Esophagus muscularis mucosa (tissue), 4 donors: ENCODE measurements at regions not wholly inside any gene's neighbourhood (a gene's known extent, or its start where the extent isn't known, plus 50 kb on each side); places are given as distances from the start of the nearest gene placed in this dataset.

ENCODE experiments used
- DNase-seq: peaks from one replicate; pipeline ENCODE4 v3.0.0-alpha.2; 2017; ENCODE audit errors: extremely low spot score
- H3K27ac ChIP-seq, 4 donors: fragments of 200-600 bp; sonication (generic); replicated peaks in 1 of 4; 1 replicate in 3 of 4; 2 replicates in 1 of 4; pipeline ENCODE4 v1.5.1; 2016 to 2019; ENCODE audit warnings: mild to moderate bottlenecking in 1 of 4
- H3K27me3 ChIP-seq, 4 donors: fragments of 200-600 bp; sonication (generic); one replicate each; pipeline versions ENCODE4 v1.5.1 to v1.6.0; 2016 to 2019
- H3K36me3 ChIP-seq, 4 donors: fragments of 200-600 bp; sonication (generic); one replicate each; pipeline ENCODE4 v1.5.1; 2016 to 2019
- H3K4me1 ChIP-seq, 4 donors: fragments of 200-600 bp; sonication (generic); one replicate each; pipeline ENCODE4 v1.5.1; 2016 to 2019
- H3K4me3 ChIP-seq, 4 donors: fragments of 200-600 bp; sonication (generic); 1 replicate in 2 of 4; 2 replicates in 2 of 4; pipeline ENCODE4 v1.5.1; 2016 to 2019; ENCODE audit warnings: mild to moderate bottlenecking in 4 of 4, moderate library complexity in 1 of 4
- H3K9me3 ChIP-seq, 4 donors: fragments of 200-600 bp; sonication (generic); 1 replicate in 3 of 4; 2 replicates in 1 of 4; pipeline ENCODE4 v1.5.1; 2016 to 2019
- EP300 ChIP-seq: sonication (generic); formaldehyde crosslinking; IDR thresholded peaks from one replicate; pipeline ENCODE4 v1.6.1; 2017; ENCODE audit warnings: antibody characterized with exemption
- POLR2A ChIP-seq: fragments of 450-650 bp; IDR thresholded peaks from one replicate; pipeline ENCODE4 v1.6.1; 2017; ENCODE audit warnings: antibody characterized with exemption, moderate library complexity, mild to moderate bottlenecking, low read depth
- POLR2AphosphoS5 ChIP-seq, 2 donors: sonication (generic); formaldehyde crosslinking; IDR thresholded peaks; one replicate each; pipeline ENCODE4 v1.6.1; 2017; ENCODE audit warnings: antibody characterized with exemption in 2 of 2
- WGBS: methylation state at CpG from one replicate; pipeline ENCODE4 v1.1.5; 2018; 5-methylcytosine and 5-hydroxymethylcytosine counted together
- intact Hi-C: fragments of 100-400 bp; cut with DNase I; formaldehyde crosslinking; loops from one replicate; pipeline ENCODE4 v1.15.1; 2023
- TF ChIP-seq, protein P1 (sequence below), 3 experiments: fragments of 200-600 bp in 2 of 3; fragments of 450-650 bp in 1 of 3; sonication (generic) in 2 of 3; IDR thresholded peaks; one replicate each; pipeline ENCODE4 v1.5.1; 2017 to 2019; ENCODE audit warnings: antibody characterized with exemption in 3 of 3, mild to moderate bottlenecking in 2 of 3, moderate library complexity in 1 of 3

DNA sequence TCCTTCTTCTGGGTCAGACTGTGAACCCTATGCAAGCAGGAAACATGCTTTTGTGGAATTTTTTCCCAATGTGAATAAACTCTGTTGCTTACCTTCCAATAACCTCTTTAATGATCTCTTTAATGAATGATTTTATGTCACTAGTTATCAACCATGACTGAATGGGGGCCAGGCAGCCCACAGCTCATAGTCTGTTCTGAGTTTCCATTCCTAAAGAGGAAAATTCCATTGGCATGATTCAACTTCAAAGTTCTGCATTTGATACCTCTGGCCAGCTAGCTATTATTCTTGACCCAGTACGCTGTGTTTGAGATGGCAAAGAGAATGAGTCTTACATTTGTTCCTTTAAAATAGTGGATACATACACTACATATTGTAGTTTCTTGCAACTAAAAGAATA is 867.8 kb upstream of the CELF2 start:
- intact Hi-C loops: no loop called here
- no peaks in the 10 kb centered on the region for H3K4me1 ChIP-seq
- H3K4me3 ChIP-seq: no peak overlapping the region
- no peak for DNase-seq
- no peaks in the 10 kb centered on the region for H3K27me3 ChIP-seq
- 68% methylated on average over 1 of the region's 1 CpG for WGBS
- TF ChIP-seq EP300 (no peak), POLR2AphosphoS5 (IDR thresholded peaks at IDR 0.05) (no peak), POLR2A (no peak)
- TF ChIP-seq, protein P1, sequence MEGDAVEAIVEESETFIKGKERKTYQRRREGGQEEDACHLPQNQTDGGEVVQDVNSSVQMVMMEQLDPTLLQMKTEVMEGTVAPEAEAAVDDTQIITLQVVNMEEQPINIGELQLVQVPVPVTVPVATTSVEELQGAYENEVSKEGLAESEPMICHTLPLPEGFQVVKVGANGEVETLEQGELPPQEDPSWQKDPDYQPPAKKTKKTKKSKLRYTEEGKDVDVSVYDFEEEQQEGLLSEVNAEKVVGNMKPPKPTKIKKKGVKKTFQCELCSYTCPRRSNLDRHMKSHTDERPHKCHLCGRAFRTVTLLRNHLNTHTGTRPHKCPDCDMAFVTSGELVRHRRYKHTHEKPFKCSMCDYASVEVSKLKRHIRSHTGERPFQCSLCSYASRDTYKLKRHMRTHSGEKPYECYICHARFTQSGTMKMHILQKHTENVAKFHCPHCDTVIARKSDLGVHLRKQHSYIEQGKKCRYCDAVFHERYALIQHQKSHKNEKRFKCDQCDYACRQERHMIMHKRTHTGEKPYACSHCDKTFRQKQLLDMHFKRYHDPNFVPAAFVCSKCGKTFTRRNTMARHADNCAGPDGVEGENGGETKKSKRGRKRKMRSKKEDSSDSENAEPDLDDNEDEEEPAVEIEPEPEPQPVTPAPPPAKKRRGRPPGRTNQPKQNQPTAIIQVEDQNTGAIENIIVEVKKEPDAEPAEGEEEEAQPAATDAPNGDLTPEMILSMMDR (IDR thresholded peaks at IDR 0.05): no peak
- H3K27ac ChIP-seq: no peak overlapping the region
- H3K36me3 ChIP-seq: no peaks in the 10 kb centered on the region
- no peaks in the 10 kb centered on the region for H3K9me3 ChIP-seq

DNA sequence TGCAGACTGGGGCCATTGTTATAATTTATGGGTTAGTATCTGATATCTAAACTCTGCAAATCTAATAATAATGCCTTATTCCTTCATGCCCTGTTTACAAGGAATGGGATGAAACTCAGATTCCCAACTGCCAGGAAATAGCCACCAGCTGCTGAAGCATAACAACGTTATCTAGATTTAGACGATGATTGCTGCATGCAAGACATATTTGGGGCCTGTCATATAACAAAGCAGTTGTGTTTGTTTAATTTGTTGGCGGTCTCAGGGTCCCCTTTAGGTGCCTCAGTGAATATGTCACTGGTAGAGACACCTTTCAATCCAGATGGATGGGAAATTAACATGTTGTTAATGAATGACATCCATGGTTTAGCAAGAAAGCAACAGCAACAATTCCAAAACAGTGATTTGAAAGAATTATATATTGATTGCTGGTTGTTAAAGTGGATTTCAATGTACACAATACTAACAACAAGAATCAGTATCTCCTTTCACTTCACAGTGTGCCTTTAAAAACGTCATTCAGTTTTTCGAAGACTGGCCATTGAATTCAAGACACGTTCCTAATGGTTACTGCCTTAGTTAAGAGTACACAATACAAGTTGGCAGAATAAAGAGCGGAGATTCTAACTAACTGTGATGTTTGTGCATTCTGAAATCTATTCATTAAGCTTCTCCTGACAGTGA is 860.6 kb upstream of the CELF2 start:
- H3K4me3 ChIP-seq: no peak overlapping the region
- H3K27ac ChIP-seq: no peak overlapping the region
- H3K9me3 ChIP-seq: peaks cover 0 to 6% (median 0%) of the 10 kb centered on the region in 4 donors
- no peak for DNase-seq
- H3K4me1 ChIP-seq: no peaks in the 10 kb centered on the region
- no peak for TF ChIP-seq POLR2A
- TF ChIP-seq POLR2AphosphoS5 (IDR thresholded peaks at IDR 0.05): no peak
- TF ChIP-seq, protein P1 (IDR thresholded peaks at IDR 0.05): no peak
- no peak for TF ChIP-seq EP300
- WGBS: 71% methylated on average over 7 of the region's 7 CpGs
- H3K27me3 ChIP-seq: no peaks in the 10 kb centered on the region
- intact Hi-C loops: no loop called here
- H3K36me3 ChIP-seq: no peaks in the 10 kb centered on the region

DNA sequence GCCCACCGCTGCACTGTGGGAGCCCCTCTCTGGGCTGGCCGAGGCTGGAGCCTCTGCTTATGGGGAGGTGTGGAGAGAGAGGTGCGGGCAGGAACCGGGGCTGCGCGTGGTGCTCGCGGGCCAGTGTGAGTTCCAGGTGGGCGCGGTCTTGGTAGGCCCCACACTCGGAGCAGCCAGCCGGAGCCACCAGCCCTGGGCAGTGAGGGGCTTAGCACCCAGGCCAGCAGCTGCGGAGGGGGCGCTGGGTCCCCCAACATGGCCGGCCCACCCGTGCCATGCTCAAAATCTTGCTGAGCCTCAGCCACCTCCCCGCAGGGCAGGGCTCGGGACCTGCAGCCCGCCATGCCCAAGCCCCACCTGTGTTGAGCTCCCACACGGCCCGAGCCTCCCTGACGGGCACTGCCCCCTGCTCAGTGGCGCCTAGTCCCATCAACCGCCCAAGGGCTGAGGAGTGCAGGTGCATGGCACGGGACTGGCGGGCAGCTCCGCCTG is 856.8 kb upstream of the CELF2 start:
- 96% methylated on average over 10 of the region's 27 CpGs for WGBS
- intact Hi-C loops: no loop called here
- no peak for TF ChIP-seq POLR2A
- Histone ChIP-seq H3K4me1 (no peaks in the 10 kb centered on the region), H3K9me3 (peaks cover 0 to 6% (median 0%) of the 10 kb centered on the region in 4 donors), H3K27ac (no peak overlapping the region), H3K36me3 (no peaks in the 10 kb centered on the region), H3K27me3 (no peaks in the 10 kb centered on the region), H3K4me3 (no peak overlapping the region)
- no peak for DNase-seq

DNA sequence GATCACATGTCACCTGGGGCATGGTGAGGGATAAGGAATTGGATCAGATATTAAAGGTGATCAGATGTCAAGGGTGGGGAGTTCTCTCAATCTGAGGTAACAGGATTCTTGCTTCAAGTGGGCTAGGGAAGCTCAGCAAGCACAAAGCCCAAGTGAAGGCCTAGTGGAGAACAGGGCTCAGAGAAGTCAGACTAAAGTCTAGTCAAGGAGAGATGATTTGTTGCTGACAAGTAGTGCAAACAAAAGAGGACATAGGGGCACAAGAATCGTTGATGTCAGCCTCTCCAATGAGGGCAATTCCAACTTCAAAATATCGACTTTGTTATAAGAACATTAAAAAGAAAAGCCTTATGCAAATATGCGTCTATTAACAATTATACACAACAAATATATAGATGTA is 852.8 kb upstream of the CELF2 start:
- intact Hi-C loops: no loop called here
- DNase-seq: no peak

DNA sequence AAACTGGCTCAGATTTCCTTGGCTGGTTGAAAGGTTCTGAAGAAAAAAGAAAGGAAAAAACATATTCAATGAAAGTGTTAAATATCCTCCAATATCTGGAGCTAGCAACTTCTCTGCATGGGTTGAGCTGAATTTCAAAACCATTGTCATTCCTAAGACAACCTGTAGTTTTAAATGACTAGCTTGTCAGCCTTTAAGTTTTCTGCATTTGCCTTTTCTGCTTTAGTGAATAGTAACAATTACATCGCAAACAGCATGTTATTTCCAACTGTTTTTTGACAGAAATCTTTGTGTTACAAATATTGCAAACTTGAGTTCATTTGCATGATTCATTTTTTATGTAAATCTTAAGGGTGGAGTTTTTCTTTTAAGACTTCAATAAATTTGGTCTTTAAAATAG is 852.3 kb upstream of the CELF2 start:
- no peak for DNase-seq
- WGBS: 76% methylated on average over 1 of the region's 1 CpG
- no peaks in the 10 kb centered on the region for H3K36me3 ChIP-seq
- peaks cover 0 to 6% (median 0%) of the 10 kb centered on the region in 4 donors for H3K9me3 ChIP-seq
- H3K4me3 ChIP-seq: no peak overlapping the region
- intact Hi-C loops: no loop called here
- H3K27me3 ChIP-seq: no peaks in the 10 kb centered on the region
- TF ChIP-seq POLR2AphosphoS5 (IDR thresholded peaks at IDR 0.05) (no peak), POLR2A (no peak), EP300 (no peak)
- TF ChIP-seq, protein P1 (IDR thresholded peaks at IDR 0.05): no peak
- H3K27ac ChIP-seq: no peak overlapping the region
- H3K4me1 ChIP-seq: no peaks in the 10 kb centered on the region

More for the DNA sequence above, 852.8 kb upstream of the CELF2 start:
- no peaks in the 10 kb centered on the region for H3K27me3 ChIP-seq
- H3K27ac ChIP-seq: no peak overlapping the region
- no peak overlapping the region for H3K4me3 ChIP-seq
- 76% methylated on average over 3 of the region's 3 CpGs for WGBS
- H3K4me1 ChIP-seq: no peaks in the 10 kb centered on the region
- TF ChIP-seq, protein P1 (IDR thresholded peaks at IDR 0.05): no peak
- no peak for TF ChIP-seq EP300
- peaks cover 0 to 6% (median 0%) of the 10 kb centered on the region in 4 donors for H3K9me3 ChIP-seq
- no peaks in the 10 kb centered on the region for H3K36me3 ChIP-seq
